SK-N-SH (cell line): ENCODE measurements at regions not wholly inside any gene's neighbourhood (a gene's known extent, or its start where the extent isn't known, plus 50 kb on each side); places are given as distances from the start of the nearest gene placed in this dataset.

Experiments
- EP300 ChIP-seq, 2 experiments: IDR thresholded peaks; 2 replicates each; pipeline versions ENCODE4 v1.4.0 to v1.6.1; 2012; ENCODE audit warnings: borderline replicate concordance in 1 of 2, low read depth in 1 of 2, low read length in 1 of 2
- TCF12 ChIP-seq: IDR thresholded peaks from 2 replicates; pipeline ENCODE4 v1.4.0; 2012
- TF ChIP-seq, protein P1 (sequence below): fragments of 200-600 bp; sonication (generic); IDR thresholded peaks from 2 replicates; pipeline ENCODE4 v1.6.1; 2017; ENCODE audit warnings: antibody characterized with exemption, mild to moderate bottlenecking, moderate library complexity

DNA sequence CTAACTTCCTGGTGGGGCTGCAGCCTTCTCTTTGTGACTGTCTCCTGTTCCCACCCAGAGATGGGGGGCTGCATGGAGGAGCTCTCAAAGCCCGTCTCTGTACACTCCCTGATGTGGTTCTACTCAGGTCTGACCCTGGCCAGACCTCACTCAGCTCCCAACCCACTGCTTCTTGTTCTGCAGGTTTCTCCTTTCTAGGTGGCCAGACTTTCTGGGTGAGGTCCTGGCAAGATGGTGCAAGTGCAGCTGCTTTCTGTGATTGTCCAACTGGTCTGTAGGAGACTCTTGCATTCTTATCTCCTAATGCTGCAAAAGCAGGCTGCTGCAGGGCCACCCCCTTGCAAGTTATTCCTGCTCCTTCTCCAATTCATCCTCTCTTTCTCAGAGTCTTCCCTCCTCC lies 77.4 kb upstream of the XCR1 start:
- TF ChIP-seq, protein P1, sequence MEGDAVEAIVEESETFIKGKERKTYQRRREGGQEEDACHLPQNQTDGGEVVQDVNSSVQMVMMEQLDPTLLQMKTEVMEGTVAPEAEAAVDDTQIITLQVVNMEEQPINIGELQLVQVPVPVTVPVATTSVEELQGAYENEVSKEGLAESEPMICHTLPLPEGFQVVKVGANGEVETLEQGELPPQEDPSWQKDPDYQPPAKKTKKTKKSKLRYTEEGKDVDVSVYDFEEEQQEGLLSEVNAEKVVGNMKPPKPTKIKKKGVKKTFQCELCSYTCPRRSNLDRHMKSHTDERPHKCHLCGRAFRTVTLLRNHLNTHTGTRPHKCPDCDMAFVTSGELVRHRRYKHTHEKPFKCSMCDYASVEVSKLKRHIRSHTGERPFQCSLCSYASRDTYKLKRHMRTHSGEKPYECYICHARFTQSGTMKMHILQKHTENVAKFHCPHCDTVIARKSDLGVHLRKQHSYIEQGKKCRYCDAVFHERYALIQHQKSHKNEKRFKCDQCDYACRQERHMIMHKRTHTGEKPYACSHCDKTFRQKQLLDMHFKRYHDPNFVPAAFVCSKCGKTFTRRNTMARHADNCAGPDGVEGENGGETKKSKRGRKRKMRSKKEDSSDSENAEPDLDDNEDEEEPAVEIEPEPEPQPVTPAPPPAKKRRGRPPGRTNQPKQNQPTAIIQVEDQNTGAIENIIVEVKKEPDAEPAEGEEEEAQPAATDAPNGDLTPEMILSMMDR, result no peak
- no peak for TF ChIP-seq EP300 (IDR thresholded peaks at IDR 0.05; ENCODE audit: borderline replicate concordance in 1 of 2, low read depth in 1 of 2, low read length in 1 of 2)
- no peak for TF ChIP-seq TCF12
